Osteocyte (in vitro differentiated cells): ENCODE measurements at regions not wholly inside any gene's neighbourhood (a gene's known extent, or its start where the extent isn't known, plus 50 kb on each side); places are given as distances from the start of the nearest gene placed in this dataset.

ENCODE experiments used
- DNase-seq: peaks from one replicate; pipeline ENCODE4 v3.0.0; 2021; ENCODE audit warnings: mixed read lengths; ENCODE audit not compliant: unreplicated experiment; ENCODE audit errors: extremely low spot score
- H3K27ac Mint-ChIP-seq: one replicate; pipeline ENCODE4 v1.8.0; 2021; ENCODE audit warnings: mild to moderate bottlenecking, mixed read lengths; ENCODE audit not compliant: unreplicated experiment
- H3K27me3 Mint-ChIP-seq: one replicate; pipeline ENCODE4 v1.8.0; 2021; ENCODE audit warnings: mixed read lengths; ENCODE audit not compliant: unreplicated experiment
- H3K36me3 Mint-ChIP-seq: one replicate; pipeline ENCODE4 v1.8.0; 2021; ENCODE audit warnings: mixed read lengths; ENCODE audit not compliant: unreplicated experiment
- H3K4me1 Mint-ChIP-seq: one replicate; pipeline ENCODE4 v1.8.0; 2021; ENCODE audit warnings: mixed read lengths; ENCODE audit not compliant: unreplicated experiment
- H3K4me3 Mint-ChIP-seq: one replicate; pipeline ENCODE4 v1.8.0; 2021; ENCODE audit warnings: mild to moderate bottlenecking, moderate library complexity, mixed read lengths; ENCODE audit not compliant: unreplicated experiment
- H3K9me3 Mint-ChIP-seq: one replicate; pipeline ENCODE4 v1.8.0; 2021; ENCODE audit warnings: mixed read lengths; ENCODE audit not compliant: unreplicated experiment
- TF ChIP-seq, protein P1 (sequence below): fragments of 200-600 bp; sonication (generic); IDR thresholded peaks from 2 replicates; pipeline ENCODE4 v1.5.0; 2021; ENCODE audit warnings: antibody characterized with exemption, mild to moderate bottlenecking, moderate library complexity

DNA sequence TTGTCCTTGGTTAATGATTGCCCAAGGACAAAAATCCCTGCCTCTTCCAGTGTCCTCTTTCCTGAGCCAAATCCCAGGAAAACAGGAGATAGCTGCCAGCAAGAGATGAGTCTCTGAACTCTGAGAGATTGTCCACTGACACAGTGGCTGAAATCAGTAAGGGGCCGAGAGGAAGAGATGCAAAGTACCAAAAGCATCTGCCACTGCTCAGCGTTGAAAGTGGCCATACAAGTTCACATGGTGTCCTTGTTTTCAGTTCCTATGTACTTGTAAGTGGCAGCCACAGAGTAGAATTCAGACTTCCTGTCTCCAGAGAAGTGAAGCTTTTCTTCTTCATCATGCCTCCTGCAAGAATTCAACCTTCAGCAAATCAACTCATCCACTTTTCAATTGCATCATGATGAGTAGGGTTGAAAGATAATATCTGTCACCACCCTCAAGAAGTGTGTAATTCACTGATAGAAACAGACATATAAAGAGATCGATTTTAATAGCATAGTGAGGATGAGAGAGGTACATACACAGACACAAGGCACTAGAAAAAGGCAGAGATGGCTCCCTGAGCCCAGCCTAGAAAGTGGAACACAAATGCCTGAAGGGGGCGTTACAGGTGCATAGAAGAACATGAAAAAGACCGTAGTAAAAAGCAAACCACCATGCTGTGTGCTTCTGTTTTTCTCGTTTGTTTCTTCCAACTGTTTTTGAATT, 185.8 kb downstream of the MRPL39 start:
- DNase-seq = no peak
- H3K27ac Mint-ChIP-seq = no peak overlapping the region
- H3K9me3 Mint-ChIP-seq = no peaks in the 10 kb centered on the region
- peaks cover 62% of the 10 kb centered on the region for H3K27me3 Mint-ChIP-seq
- TF ChIP-seq, protein P1, sequence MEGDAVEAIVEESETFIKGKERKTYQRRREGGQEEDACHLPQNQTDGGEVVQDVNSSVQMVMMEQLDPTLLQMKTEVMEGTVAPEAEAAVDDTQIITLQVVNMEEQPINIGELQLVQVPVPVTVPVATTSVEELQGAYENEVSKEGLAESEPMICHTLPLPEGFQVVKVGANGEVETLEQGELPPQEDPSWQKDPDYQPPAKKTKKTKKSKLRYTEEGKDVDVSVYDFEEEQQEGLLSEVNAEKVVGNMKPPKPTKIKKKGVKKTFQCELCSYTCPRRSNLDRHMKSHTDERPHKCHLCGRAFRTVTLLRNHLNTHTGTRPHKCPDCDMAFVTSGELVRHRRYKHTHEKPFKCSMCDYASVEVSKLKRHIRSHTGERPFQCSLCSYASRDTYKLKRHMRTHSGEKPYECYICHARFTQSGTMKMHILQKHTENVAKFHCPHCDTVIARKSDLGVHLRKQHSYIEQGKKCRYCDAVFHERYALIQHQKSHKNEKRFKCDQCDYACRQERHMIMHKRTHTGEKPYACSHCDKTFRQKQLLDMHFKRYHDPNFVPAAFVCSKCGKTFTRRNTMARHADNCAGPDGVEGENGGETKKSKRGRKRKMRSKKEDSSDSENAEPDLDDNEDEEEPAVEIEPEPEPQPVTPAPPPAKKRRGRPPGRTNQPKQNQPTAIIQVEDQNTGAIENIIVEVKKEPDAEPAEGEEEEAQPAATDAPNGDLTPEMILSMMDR = peak; percentile 64
- peaks cover 4% of the 10 kb centered on the region for H3K4me1 Mint-ChIP-seq
- no peaks in the 10 kb centered on the region for H3K36me3 Mint-ChIP-seq
- no peak overlapping the region for H3K4me3 Mint-ChIP-seq

DNA sequence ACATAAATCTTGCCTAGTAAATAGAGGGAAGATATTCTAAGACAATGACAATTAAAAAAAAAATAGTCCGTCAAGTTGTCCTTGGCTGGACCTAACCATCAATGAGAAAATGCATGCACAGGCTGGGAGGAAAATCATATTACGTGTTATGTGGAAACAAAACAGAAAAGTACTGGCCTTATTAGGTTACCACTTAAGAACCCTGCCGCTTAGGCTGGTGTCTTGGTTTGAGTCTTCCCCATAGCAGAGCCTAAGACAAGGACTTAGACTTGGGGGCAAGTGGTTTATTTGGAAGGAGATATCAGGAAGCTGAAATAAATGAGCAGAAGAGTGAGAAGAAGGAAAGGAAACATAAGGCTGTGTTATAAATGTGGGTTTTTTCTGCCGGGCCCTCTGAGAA, 186.4 kb downstream of the MRPL39 start:
- H3K4me3 Mint-ChIP-seq = no peak overlapping the region
- TF ChIP-seq, protein P1 = no peak
- H3K27me3 Mint-ChIP-seq = peaks cover 61% of the 10 kb centered on the region
- no peak for DNase-seq
- H3K36me3 Mint-ChIP-seq = no peaks in the 10 kb centered on the region
- peaks cover 4% of the 10 kb centered on the region for H3K4me1 Mint-ChIP-seq
- H3K9me3 Mint-ChIP-seq = no peaks in the 10 kb centered on the region
- H3K27ac Mint-ChIP-seq = no peak overlapping the region

DNA sequence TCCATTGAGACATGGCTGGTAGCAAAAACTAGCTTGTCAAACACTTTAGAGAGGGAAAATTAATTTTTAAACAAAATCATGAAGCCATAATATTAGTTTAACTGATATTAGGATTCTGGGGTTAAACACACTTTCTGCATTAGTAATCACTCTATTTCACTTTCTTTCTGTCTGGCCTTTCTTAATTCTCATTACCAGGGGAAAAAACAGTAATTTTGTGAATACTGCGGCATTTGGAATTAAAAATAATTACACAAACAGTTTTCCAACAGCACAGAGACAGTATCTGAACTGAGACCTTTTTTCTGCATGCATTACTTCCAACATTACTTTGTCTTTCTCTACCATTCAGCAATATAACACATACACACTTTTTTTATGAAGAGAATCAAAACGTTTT, 190.6 kb downstream of the MRPL39 start:
- DNase-seq = no peak
- Mint-ChIP-seq H3K4me1 (peaks cover 4% of the 10 kb centered on the region), H3K36me3 (no peaks in the 10 kb centered on the region), H3K27ac (no peak overlapping the region), H3K9me3 (peaks cover 5% of the 10 kb centered on the region), H3K27me3 (peaks cover 43% of the 10 kb centered on the region), H3K4me3 (no peak overlapping the region)
- TF ChIP-seq, protein P1 = no peak

DNA sequence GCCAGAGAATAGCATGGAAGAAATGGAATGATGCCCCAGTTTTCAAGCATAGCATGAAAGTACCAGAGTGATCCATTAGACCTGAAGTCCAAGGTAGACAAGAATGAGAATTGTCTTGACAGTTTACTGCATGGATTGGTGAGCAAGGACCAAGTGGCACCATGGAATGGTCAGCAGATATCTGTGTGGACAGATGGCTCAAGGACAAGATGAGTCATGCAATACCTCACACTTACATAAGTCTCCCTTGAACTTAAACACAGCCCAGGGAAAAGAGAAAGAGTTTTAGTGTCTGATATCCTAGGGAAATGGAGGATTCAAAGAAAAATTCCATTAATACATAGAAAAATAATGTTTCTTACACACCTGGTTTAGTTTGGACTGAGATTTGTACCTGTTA, 195.2 kb downstream of the MRPL39 start:
- H3K4me3 Mint-ChIP-seq = no peak overlapping the region
- DNase-seq = no peak
- TF ChIP-seq, protein P1 = no peak
- peaks cover under 1% of the 10 kb centered on the region for H3K4me1 Mint-ChIP-seq
- peaks cover 5% of the 10 kb centered on the region for H3K9me3 Mint-ChIP-seq
- H3K27ac Mint-ChIP-seq = no peak overlapping the region
- peaks cover 10% of the 10 kb centered on the region for H3K27me3 Mint-ChIP-seq
- no peaks in the 10 kb centered on the region for H3K36me3 Mint-ChIP-seq

DNA sequence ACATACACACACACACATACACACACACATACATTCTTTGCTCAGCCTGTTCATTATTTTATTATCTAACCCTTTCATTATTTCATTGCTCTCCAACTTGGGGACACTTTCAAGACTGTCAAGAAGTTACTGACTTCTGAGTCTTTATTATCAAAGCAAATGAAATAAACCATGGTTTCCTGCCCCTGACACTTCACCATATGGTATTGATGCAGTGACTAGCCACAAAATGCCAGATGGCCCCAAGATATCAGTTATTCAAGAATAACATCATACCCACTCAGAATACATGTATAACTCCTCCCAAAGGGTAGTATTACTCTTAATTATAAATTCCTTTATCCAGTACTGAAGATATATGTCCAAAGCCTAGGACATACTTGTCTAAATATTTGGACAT, 197.3 kb downstream of the MRPL39 start:
- peaks cover 2% of the 10 kb centered on the region for H3K4me1 Mint-ChIP-seq
- no peak overlapping the region for H3K27ac Mint-ChIP-seq
- no peaks in the 10 kb centered on the region for H3K36me3 Mint-ChIP-seq
- TF ChIP-seq, protein P1 = no peak
- no peak for DNase-seq
- H3K9me3 Mint-ChIP-seq = peaks cover 5% of the 10 kb centered on the region
- H3K4me3 Mint-ChIP-seq = no peak overlapping the region
- peaks cover 3% of the 10 kb centered on the region for H3K27me3 Mint-ChIP-seq
